ENCODE measurements at regions not wholly inside any gene's neighbourhood (a gene's known extent, or its start where the extent isn't known, plus 50 kb on each side); places are given as distances from the start of the nearest gene placed in this dataset.

DNA sequence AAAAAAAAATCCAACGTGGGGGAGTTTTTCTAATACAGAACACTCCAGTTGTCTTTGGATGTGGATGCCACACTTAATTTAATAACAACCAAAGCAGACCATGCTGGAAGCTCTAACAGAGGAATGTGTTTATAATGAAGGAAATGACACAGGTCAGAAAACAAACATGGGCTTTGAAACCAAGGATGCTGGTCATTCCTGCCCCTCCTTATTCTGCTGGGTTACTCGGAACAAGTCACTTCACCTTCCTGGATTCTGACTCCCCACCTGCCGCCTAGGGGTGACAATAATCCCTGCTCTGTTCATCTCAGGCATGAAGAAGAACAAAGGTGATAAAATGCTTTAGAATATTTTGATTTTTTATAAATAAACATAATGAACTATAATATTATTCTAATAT lies 240.9 kb upstream of the ADAMTS9 start:
- H3K27me3 Mint-ChIP-seq: no peaks in the 10 kb centered on the region
- H3K4me3 Mint-ChIP-seq: no peak overlapping the region
- H3K9me3 Mint-ChIP-seq: peaks cover 30% of the 10 kb centered on the region
- no peak overlapping the region for H3K27ac Mint-ChIP-seq
- H3K36me3 Mint-ChIP-seq (ENCODE audit: low read depth): no peaks in the 10 kb centered on the region
- intact Hi-C loops (cut with micrococcal nuclease): no loop called here
- H3K4me1 Mint-ChIP-seq (ENCODE audit: low read depth): no peaks in the 10 kb centered on the region

DNA sequence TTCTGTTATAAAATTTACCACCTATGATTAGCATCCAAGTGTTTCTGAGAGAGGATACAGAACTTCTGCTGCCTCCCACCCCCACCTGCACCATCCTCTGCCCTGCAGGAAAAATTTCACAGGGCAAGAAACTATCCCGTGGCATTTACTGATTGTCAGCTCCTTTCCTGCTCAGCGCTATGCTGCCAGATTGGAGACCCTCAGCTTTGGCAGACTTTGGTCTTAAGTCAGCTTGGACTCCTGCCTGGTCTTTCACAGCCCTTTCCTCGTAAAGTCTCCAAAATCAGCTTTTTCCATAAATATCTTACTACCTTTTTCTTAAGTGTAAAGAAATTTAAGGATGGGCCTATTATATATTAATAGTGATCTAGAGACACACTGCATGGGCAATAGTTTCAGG lies 239.9 kb upstream of the ADAMTS9 start:
- intact Hi-C loops (cut with micrococcal nuclease): no loop called here
- no peak overlapping the region for H3K4me3 Mint-ChIP-seq
- H3K4me1 Mint-ChIP-seq (ENCODE audit: low read depth): no peaks in the 10 kb centered on the region

GRCh38 chr3:64925575-64925974 lies 237.8 kb upstream of the ADAMTS9 start:
- Mint-ChIP-seq H3K4me3 (no peak overlapping the region), H3K4me1 (ENCODE audit: low read depth) (no peaks in the 10 kb centered on the region), H3K27ac (no peak overlapping the region), H3K27me3 (no peaks in the 10 kb centered on the region), H3K9me3 (no peaks in the 10 kb centered on the region), H3K36me3 (ENCODE audit: low read depth) (no peaks in the 10 kb centered on the region)
- intact Hi-C loops (cut with micrococcal nuclease): no loop called here

More for the DNA sequence above, 239.9 kb upstream of the ADAMTS9 start:
- Mint-ChIP-seq H3K27me3 (no peaks in the 10 kb centered on the region), H3K36me3 (ENCODE audit: low read depth) (no peaks in the 10 kb centered on the region), H3K9me3 (peaks cover 20% of the 10 kb centered on the region), H3K27ac (no peak overlapping the region)

DNA sequence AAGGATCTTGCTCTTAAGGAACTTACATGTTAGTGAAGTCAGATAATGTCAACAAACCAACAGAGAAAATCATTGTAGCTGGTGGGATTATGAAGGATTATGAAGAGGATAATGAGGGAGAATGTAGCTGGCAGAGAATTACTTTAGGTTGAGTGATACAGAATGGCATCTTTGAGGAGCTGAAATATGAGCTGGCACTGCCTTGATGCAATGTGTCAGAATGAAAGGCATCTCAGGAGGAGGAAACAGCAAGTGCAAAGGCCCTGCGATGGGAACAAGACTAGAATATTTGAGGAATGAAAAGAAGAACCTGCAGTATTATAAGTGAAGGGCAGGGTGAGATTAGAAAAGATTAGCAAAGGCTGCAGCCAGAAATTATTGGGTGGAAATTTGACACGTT lies 237.2 kb upstream of the ADAMTS9 start:
- Mint-ChIP-seq H3K36me3 (ENCODE audit: low read depth) (no peaks in the 10 kb centered on the region), H3K9me3 (no peaks in the 10 kb centered on the region), H3K27ac (no peak overlapping the region), H3K4me1 (ENCODE audit: low read depth) (no peaks in the 10 kb centered on the region), H3K27me3 (no peaks in the 10 kb centered on the region), H3K4me3 (no peak overlapping the region)
- intact Hi-C loops (cut with micrococcal nuclease): no loop called here

DNA sequence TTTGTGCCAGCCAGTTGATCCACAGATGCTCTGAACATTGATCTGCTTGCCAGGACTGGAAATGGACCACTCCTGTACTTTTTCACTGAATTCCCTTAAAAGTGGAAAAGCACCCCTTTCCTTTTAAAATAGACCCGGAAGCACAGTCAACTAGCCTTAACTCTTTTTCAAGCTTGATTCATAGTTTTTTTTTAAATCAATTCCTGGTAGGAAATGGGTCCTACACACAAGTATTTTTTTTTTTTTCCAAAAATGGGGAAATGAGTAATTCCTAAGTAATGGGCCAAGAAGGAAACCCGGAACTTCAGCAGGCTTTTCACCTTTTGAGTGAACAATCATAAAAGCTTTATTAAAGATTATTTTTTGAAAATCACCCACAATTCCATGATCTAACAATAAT lies 234.4 kb upstream of the ADAMTS9 start:
- Mint-ChIP-seq H3K4me3 (no peak overlapping the region), H3K36me3 (ENCODE audit: low read depth) (no peaks in the 10 kb centered on the region), H3K4me1 (ENCODE audit: low read depth) (no peaks in the 10 kb centered on the region), H3K27me3 (no peaks in the 10 kb centered on the region), H3K9me3 (no peaks in the 10 kb centered on the region), H3K27ac (no peak overlapping the region)
- intact Hi-C loops (cut with micrococcal nuclease): no loop called here

- H3K27me3 Mint-ChIP-seq: no peaks in the 10 kb centered on the region
- H3K36me3 Mint-ChIP-seq (ENCODE audit: low read depth): no peaks in the 10 kb centered on the region
- no peak overlapping the region for H3K27ac Mint-ChIP-seq
- intact Hi-C loops (cut with micrococcal nuclease): no loop called here
- no peaks in the 10 kb centered on the region for H3K9me3 Mint-ChIP-seq
- no peak overlapping the region for H3K4me3 Mint-ChIP-seq
- H3K4me1 Mint-ChIP-seq (ENCODE audit: low read depth): no peaks in the 10 kb centered on the region
Observed at GRCh38 chr3:64921281-64922065, 233.7 kb upstream of the ADAMTS9 start.

DNA sequence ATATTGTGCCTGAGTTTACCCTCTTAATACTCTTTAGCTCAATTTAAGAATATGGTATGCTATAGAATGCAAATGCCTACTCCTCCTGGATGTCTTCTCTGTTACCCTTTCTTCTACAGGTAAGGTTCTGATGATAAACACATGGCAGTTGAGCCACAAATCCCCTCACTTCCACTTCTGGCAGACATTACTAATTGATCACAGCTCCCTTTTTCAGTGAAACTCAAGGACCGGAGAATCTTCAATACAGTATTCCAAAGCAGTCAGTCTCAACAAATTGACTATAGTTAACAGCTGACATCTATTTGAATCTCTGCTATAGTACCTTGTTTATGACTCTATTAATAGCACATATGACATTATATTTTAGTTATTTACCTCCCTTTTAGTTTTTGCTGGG lies 232.1 kb upstream of the ADAMTS9 start:
- no peaks in the 10 kb centered on the region for H3K9me3 Mint-ChIP-seq
- H3K4me3 Mint-ChIP-seq: no peak overlapping the region
- no peaks in the 10 kb centered on the region for H3K36me3 Mint-ChIP-seq (ENCODE audit: low read depth)
- intact Hi-C loops (cut with micrococcal nuclease): no loop called here
- H3K27me3 Mint-ChIP-seq: no peaks in the 10 kb centered on the region
- H3K27ac Mint-ChIP-seq: no peak overlapping the region
- no peaks in the 10 kb centered on the region for H3K4me1 Mint-ChIP-seq (ENCODE audit: low read depth)

DNA sequence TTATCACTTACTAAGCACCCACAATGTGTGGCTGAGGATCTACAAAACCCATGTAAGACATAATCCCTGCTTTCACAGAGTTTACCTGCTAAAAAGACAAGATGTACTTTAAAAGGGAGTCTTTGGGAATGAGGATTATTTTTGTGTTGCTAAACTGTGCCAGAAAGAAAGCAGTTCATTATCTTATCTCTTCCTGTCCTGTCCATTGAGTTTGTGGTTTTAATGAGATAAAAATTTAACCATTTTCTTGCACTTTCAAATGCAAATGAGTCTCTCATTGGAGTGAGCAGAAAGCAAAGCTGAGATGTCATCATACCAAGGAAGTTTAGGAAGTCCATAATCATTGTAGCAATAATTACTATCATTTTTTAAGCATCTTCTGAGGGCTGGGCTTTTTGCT lies 231.2 kb upstream of the ADAMTS9 start:
- Mint-ChIP-seq H3K27ac (no peak overlapping the region), H3K36me3 (ENCODE audit: low read depth) (no peaks in the 10 kb centered on the region), H3K27me3 (no peaks in the 10 kb centered on the region), H3K4me3 (no peak overlapping the region), H3K9me3 (no peaks in the 10 kb centered on the region), H3K4me1 (ENCODE audit: low read depth) (no peaks in the 10 kb centered on the region)
- intact Hi-C loops (cut with micrococcal nuclease): no loop called here

- no peaks in the 10 kb centered on the region for H3K4me1 Mint-ChIP-seq (ENCODE audit: low read depth)
- intact Hi-C loops (cut with micrococcal nuclease): no loop called here
- H3K9me3 Mint-ChIP-seq: peaks cover 8% of the 10 kb centered on the region
- H3K4me3 Mint-ChIP-seq: no peak overlapping the region
- H3K36me3 Mint-ChIP-seq (ENCODE audit: low read depth): no peaks in the 10 kb centered on the region
- no peaks in the 10 kb centered on the region for H3K27me3 Mint-ChIP-seq
- H3K27ac Mint-ChIP-seq: no peak overlapping the region
Observed at GRCh38 chr3:64917914-64918453, 230.2 kb upstream of the ADAMTS9 start.

GRCh38 chr3:64916937-64917336 lies 229.1 kb upstream of the ADAMTS9 start:
- H3K9me3 Mint-ChIP-seq: peaks cover 16% of the 10 kb centered on the region
- H3K36me3 Mint-ChIP-seq (ENCODE audit: low read depth): no peaks in the 10 kb centered on the region
- H3K4me3 Mint-ChIP-seq: no peak overlapping the region
- no peaks in the 10 kb centered on the region for H3K27me3 Mint-ChIP-seq
- H3K27ac Mint-ChIP-seq: no peak overlapping the region
- H3K4me1 Mint-ChIP-seq (ENCODE audit: low read depth): no peaks in the 10 kb centered on the region
- intact Hi-C loops (cut with micrococcal nuclease): no loop called here

DNA sequence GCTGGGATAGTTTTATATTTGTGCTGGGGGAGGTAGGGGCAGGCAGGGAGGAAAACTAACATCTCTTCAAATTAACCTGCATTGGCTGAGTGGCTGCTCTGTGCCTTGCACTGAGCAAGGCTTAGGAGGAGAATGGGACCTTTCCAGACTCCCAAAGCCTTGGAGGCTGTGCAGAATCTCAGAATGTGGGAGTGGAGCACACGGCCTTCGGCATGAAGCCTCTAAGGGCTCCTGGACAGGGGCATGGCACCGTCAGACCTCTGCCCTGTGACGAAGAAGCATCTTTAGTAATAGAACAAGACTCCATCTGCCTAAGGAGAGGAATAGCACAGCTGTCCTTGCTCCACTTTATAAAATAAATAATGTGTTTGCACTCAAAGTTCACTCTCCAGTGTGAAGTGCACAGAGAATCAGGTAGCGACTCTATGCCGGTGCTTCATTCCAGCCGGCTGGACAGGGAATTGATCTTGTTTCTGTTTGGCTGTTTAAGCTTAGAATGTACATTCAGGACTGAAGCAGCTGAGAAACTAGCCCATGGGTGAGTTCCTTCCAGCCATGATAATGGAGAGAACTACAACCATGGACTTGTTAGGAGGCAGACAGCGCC lies 228.5 kb upstream of the ADAMTS9 start:
- peaks cover 16% of the 10 kb centered on the region for H3K9me3 Mint-ChIP-seq
- no peaks in the 10 kb centered on the region for H3K36me3 Mint-ChIP-seq (ENCODE audit: low read depth)
- H3K27me3 Mint-ChIP-seq: no peaks in the 10 kb centered on the region
- H3K4me3 Mint-ChIP-seq: no peak overlapping the region
- no peak overlapping the region for H3K27ac Mint-ChIP-seq
- H3K4me1 Mint-ChIP-seq (ENCODE audit: low read depth): no peaks in the 10 kb centered on the region
- intact Hi-C loops (cut with micrococcal nuclease): no loop called here

- intact Hi-C loops (cut with micrococcal nuclease): no loop called here
- Mint-ChIP-seq H3K27ac (no peak overlapping the region), H3K4me1 (ENCODE audit: low read depth) (no peaks in the 10 kb centered on the region), H3K9me3 (peaks cover 19% of the 10 kb centered on the region), H3K27me3 (no peaks in the 10 kb centered on the region), H3K4me3 (no peak overlapping the region), H3K36me3 (ENCODE audit: low read depth) (no peaks in the 10 kb centered on the region)
Observed at GRCh38 chr3:64915778-64916177, 228.0 kb upstream of the ADAMTS9 start.

DNA sequence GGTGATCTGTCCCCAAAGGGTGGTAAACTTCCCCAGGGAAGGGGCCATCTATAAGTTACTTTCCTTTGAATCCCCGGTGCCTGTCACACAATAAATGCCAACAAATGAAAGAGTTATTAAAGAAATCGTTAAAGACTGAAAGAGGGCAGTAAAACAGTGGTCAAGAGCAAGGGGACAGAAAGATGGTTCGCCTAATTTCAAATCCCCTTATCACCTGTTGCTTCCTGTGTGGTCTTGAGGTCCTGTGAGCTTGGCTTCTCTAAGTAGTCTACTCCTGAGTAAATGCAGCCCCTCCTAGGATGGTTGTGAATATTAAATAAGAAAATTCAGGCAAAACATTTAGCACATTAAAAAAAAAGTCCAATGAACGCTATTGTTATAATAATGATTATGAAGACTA lies 225.7 kb upstream of the ADAMTS9 start:
- Mint-ChIP-seq H3K27me3 (no peaks in the 10 kb centered on the region), H3K4me1 (ENCODE audit: low read depth) (no peaks in the 10 kb centered on the region), H3K9me3 (peaks cover 28% of the 10 kb centered on the region), H3K36me3 (ENCODE audit: low read depth) (no peaks in the 10 kb centered on the region), H3K27ac (no peak overlapping the region), H3K4me3 (no peak overlapping the region)
- intact Hi-C loops (cut with micrococcal nuclease): no loop called here

DNA sequence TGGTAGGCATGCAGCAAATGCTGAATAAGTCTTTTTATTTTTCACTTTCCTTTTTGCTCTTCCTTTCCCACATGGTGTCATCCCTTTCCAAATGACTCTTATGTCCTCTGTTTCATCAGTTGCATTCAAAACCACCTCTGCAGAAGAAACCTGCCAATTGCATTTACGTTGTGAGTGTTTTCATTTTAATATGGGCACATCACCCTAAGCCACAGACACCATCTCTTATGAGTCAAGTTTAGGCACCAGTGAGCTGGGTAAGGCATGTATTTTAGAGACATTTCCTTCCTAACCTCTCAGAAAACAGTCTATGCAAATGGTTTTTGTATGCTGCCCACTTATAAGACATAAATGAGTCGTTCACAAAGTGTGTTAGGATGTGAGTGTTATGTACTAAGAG lies 223.3 kb upstream of the ADAMTS9 start:
- Mint-ChIP-seq H3K9me3 (peaks cover 46% of the 10 kb centered on the region), H3K4me3 (no peak overlapping the region), H3K27me3 (no peaks in the 10 kb centered on the region), H3K4me1 (ENCODE audit: low read depth) (no peaks in the 10 kb centered on the region), H3K36me3 (ENCODE audit: low read depth) (no peaks in the 10 kb centered on the region), H3K27ac (no peak overlapping the region)
- intact Hi-C loops (cut with micrococcal nuclease): no loop called here
